GM12878 (cell line): ENCODE measurements at regions not wholly inside any gene's neighbourhood (a gene's known extent, or its start where the extent isn't known, plus 50 kb on each side); places are given as distances from the start of the nearest gene placed in this dataset.

Experiments
- ATAC-seq: fragments of 200-7000 bp; cut with Tn5 transposase; 3 replicates; pipeline ENCODE4 v1.9.1; 2020; ENCODE audit warnings: mild to moderate bottlenecking, moderate library complexity
- BruUV-seq: library from RNA; stranded (reverse); fragments of 400-500 nt; replicated peaks from 2 replicates; lab custom pipeline; 2021; lab: Mats Ljungman, UMichigan
- CTCF ChIA-PET: fragments of 300-600 bp; sonication (Branson Sonifier 250); formaldehyde crosslinking; extraction: SDS; loops from one replicate; lab custom pipeline; 2021; ENCODE audit warnings: inconsistent platforms; lab: Yijun Ruan, JAX
- POLR2A ChIA-PET: fragments of 350-600 bp; formaldehyde crosslinking; extraction: SDS; loops from one replicate; lab custom pipeline; 2021; ENCODE audit warnings: inconsistent platforms; lab: Charles Lee
- RAD21 ChIA-PET: fragments of 300-600 bp; sonication (Branson Sonifier 250); formaldehyde crosslinking; loops from one replicate; lab custom pipeline; 2023; ENCODE audit warnings: antibody characterized with exemption; ENCODE audit not compliant: unreplicated experiment; lab: Charles Lee
- SMC1A ChIA-PET: fragments of 300-600 bp; sonication (Branson Sonifier 250); formaldehyde crosslinking; loops from one replicate; lab custom pipeline; 2023; ENCODE audit not compliant: unreplicated experiment, uncharacterized antibody; lab: Charles Lee
- DNase-seq: peaks from one replicate; pipeline ENCODE4 v3.0.0-alpha.2; 2011; ENCODE audit warnings: low read depth, low spot score
- FAIRE-seq: peaks from 3 replicates; lab custom pipeline; 2011; peaks lifted over from hg19 to GRCh38; lab: Jason Lieb, UNC
- H2AFZ ChIP-seq: 2 replicates; pipeline ENCODE4 v1.6.0; 2011; ENCODE audit warnings: low read depth, low read length, control low read depth; ENCODE audit not compliant: control insufficient read depth
- H3K27ac ChIP-seq: 2 replicates; pipeline ENCODE4 v1.5.1; 2011; ENCODE audit warnings: control low read depth; ENCODE audit not compliant: control insufficient read depth, insufficient read depth
- H3K27me3 ChIP-seq, 2 experiments: replicated peaks in 1 of 2; 2 replicates each; pipeline versions ENCODE4 v1.6.0 to v1.6.1; 2011; ENCODE audit warnings: low read length in 1 of 2; ENCODE audit not compliant: control insufficient read depth in 2 of 2, insufficient read depth in 2 of 2
- H3K36me3 ChIP-seq, 2 experiments: 2 replicates each; pipeline ENCODE4 v1.5.1; 2011; ENCODE audit warnings: low read length in 1 of 2; ENCODE audit not compliant: control insufficient read depth in 2 of 2, insufficient read depth in 2 of 2
- H3K4me1 ChIP-seq: 2 replicates; pipeline ENCODE4 v1.6.1; 2011; ENCODE audit warnings: mild to moderate bottlenecking, low read length, moderate library complexity, mixed read lengths; ENCODE audit not compliant: control insufficient read depth, insufficient read depth
- H3K4me2 ChIP-seq: 2 replicates; pipeline ENCODE4 v1.6.0; 2011; ENCODE audit warnings: control low read depth; ENCODE audit not compliant: control insufficient read depth, insufficient read depth
- H3K4me3 ChIP-seq: fragments of 200-600 bp; sonication (generic); 2 replicates; pipeline ENCODE4 v1.5.1; 2016
- H3K79me2 ChIP-seq: 2 replicates; pipeline ENCODE4 v1.6.0; 2011; ENCODE audit warnings: low read length; ENCODE audit not compliant: control insufficient read depth, insufficient read depth
- H3K9ac ChIP-seq: 2 replicates; pipeline ENCODE4 v1.8.0; 2011; ENCODE audit warnings: low read length, control low read depth, mixed read lengths; ENCODE audit not compliant: control insufficient read depth, insufficient read depth
- H3K9me3 ChIP-seq: replicated peaks from 3 replicates; pipeline ENCODE4 v1.5.1; 2011; ENCODE audit warnings: mild to moderate bottlenecking, low read length; ENCODE audit not compliant: control insufficient read depth, insufficient read depth
- H4K20me1 ChIP-seq: 2 replicates; pipeline ENCODE4 v1.6.0; 2011; ENCODE audit not compliant: control insufficient read depth, insufficient read depth
- BCL11A ChIP-seq: IDR thresholded peaks from 2 replicates; pipeline ENCODE4 v1.6.1; 2011; ENCODE audit warnings: low read depth, low read length
- CREM ChIP-seq: IDR thresholded peaks from 2 replicates; pipeline ENCODE4 v1.6.1; 2014; ENCODE audit warnings: antibody characterized with exemption, low read depth
- GABPA ChIP-seq: IDR thresholded peaks from 2 replicates; pipeline ENCODE4 v1.6.1; 2014; ENCODE audit warnings: antibody characterized with exemption, low read depth, mild to moderate bottlenecking, inconsistent platforms
- JUNB ChIP-seq: IDR thresholded peaks from 2 replicates; pipeline ENCODE4 v1.6.1; 2016; ENCODE audit warnings: antibody characterized with exemption, mild to moderate bottlenecking
- NFYB ChIP-seq: IDR thresholded peaks from 2 replicates; pipeline ENCODE4 v1.6.1; 2011; ENCODE audit warnings: low read depth, mild to moderate bottlenecking, low read length, improper control_type of control experiment, moderate library complexity; ENCODE audit not compliant: insufficient read depth
- SPI1 ChIP-seq: IDR thresholded peaks from 2 replicates; pipeline ENCODE4 v1.6.1; 2011; ENCODE audit warnings: low read depth, mild to moderate bottlenecking, low read length, moderate library complexity, borderline replicate concordance; ENCODE audit not compliant: insufficient read depth
- ZNF217 ChIP-seq: fragments of 450-650 bp; IDR thresholded peaks from 2 replicates; pipeline ENCODE4 v1.6.1; 2017; ENCODE audit warnings: antibody characterized with exemption, mild to moderate bottlenecking
- ZNF384 ChIP-seq: IDR thresholded peaks from 2 replicates; pipeline ENCODE4 v1.6.1; 2012; ENCODE audit warnings: low read depth, mild to moderate bottlenecking, low read length, improper control_type of control experiment, borderline replicate concordance
- ZZZ3 ChIP-seq: IDR thresholded peaks from 2 replicates; pipeline ENCODE4 v1.6.1; 2011; ENCODE audit warnings: low read depth; ENCODE audit not compliant: control insufficient read depth, insufficient read length
- WGBS: methylation state at CpG from one replicate; pipeline ENCODE4 v1.1.6; 2016; ENCODE audit warnings: low lambda C conversion rate; ENCODE audit not compliant: insufficient replicate concordance, insufficient coverage; ENCODE audit errors: missing lambda C conversion rate; 5-methylcytosine and 5-hydroxymethylcytosine counted together
- in situ Hi-C: fragments of 300-500 bp; cut with MboI; formaldehyde crosslinking; loops from 9 replicates; pipeline ENCODE4 v1.14.3; 2018; ENCODE audit warnings: mixed read lengths
- intact Hi-C: fragments of 100-400 bp; cut with micrococcal nuclease; formaldehyde crosslinking; loops from one replicate; pipeline ENCODE4 v1.14.2; 2022; ENCODE audit not compliant: unreplicated experiment
- TF ChIP-seq, protein P1 (sequence below): IDR thresholded peaks from 2 replicates; pipeline ENCODE4 v1.6.1; 2012; ENCODE audit warnings: improper control_type of control experiment, low read depth, low read length; ENCODE audit not compliant: insufficient replicate concordance
- TF ChIP-seq, protein P2 (sequence below): fragments of 450-650 bp; formaldehyde crosslinking; IDR thresholded peaks from 2 replicates; pipeline ENCODE4 v1.5.0; 2022; ENCODE audit warnings: mild to moderate bottlenecking, missing genetic modification characterization
- TF ChIP-seq, protein P3 (sequence below): fragments of 450-650 bp; IDR thresholded peaks from 2 replicates; pipeline ENCODE4 v1.6.1; 2018; ENCODE audit warnings: borderline replicate concordance, mild to moderate bottlenecking; ENCODE audit not compliant: partially characterized antibody

DNA sequence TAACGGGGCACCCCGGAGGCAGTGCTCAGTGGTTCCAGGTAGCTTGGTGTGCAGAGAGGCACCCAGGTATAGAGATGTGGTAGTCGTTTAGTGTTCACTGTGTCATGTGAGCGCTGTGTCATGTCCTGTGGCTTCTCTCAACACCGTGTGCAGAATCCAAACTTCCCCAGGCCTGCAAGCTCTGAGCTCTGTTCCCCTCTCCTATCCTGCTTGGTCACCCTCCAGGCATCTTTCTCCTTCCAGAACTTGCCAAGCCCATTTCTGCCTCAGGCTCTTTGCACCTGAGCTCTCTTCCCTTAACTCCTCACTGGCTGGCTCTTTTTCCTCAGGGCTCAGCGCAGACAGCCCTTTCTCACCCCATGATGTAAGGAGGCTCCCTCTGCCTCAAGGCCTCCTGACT is 64.8 kb downstream of the CARTPT start:
- H3K36me3 ChIP-seq = no peaks in the 10 kb centered on the region
- ChIA-PET CTCF (interaction anchor here (0.8 to 2.4 kb wide), 6 partner anchors 10 to 524 kb away, joined by 3 to 35 read pairs (median 4); no protein-coding TSS in a partner anchor), SMC1A (interaction anchor here (0.6 to 2.1 kb wide), 4 partner anchors 355 to 524 kb away, joined by 3 to 15 read pairs (median 4); no protein-coding TSS in a partner anchor), RAD21 (interaction anchor here (1.9 to 2.7 kb wide), 2 partner anchors 525 to 536 kb away, joined by 4 to 15 read pairs; partner anchors contain the start of genes MRPS27 and PTCD2), POLR2A (no interaction called here)
- H3K27me3 ChIP-seq = no peaks in the 10 kb centered on the region; a peak in 1 of 4 replicates
- FAIRE-seq (no peak), DNase-seq (no peak), ATAC-seq (no peak)
- no peak overlapping the region for H3K27ac ChIP-seq
- no peak overlapping the region for H3K4me3 ChIP-seq
- H2AFZ ChIP-seq = no peak overlapping the region
- H4K20me1 ChIP-seq = no peaks in the 10 kb centered on the region
- H3K9ac ChIP-seq = no peak overlapping the region
- H3K4me1 ChIP-seq = peaks cover 15% of the 10 kb centered on the region
- intact Hi-C loops (loop anchor here (1.0 to 10.0 kb wide), 2 partner anchors 461 to 524 kb away; no protein-coding TSS in a partner anchor), in situ Hi-C loops (loop anchor here (5.0 to 25.0 kb wide), 3 partner anchors 461 to 753 kb away; no protein-coding TSS in a partner anchor)
- no peaks in the 10 kb centered on the region for H3K79me2 ChIP-seq
- no peak overlapping the region for H3K4me2 ChIP-seq
- 75% methylated on average over 6 of the region's 6 CpGs for WGBS
- BruUV-seq = no TSS peak
- no peaks in the 10 kb centered on the region for H3K9me3 ChIP-seq
- TF ChIP-seq CREM (no peak), JUNB (no peak), BCL11A (no peak), SPI1 (no peak), NFYB (no peak), ZZZ3 (no peak), GABPA (no peak), ZNF384 (no peak), ZNF217 (no peak)
- TF ChIP-seq, protein P1, sequence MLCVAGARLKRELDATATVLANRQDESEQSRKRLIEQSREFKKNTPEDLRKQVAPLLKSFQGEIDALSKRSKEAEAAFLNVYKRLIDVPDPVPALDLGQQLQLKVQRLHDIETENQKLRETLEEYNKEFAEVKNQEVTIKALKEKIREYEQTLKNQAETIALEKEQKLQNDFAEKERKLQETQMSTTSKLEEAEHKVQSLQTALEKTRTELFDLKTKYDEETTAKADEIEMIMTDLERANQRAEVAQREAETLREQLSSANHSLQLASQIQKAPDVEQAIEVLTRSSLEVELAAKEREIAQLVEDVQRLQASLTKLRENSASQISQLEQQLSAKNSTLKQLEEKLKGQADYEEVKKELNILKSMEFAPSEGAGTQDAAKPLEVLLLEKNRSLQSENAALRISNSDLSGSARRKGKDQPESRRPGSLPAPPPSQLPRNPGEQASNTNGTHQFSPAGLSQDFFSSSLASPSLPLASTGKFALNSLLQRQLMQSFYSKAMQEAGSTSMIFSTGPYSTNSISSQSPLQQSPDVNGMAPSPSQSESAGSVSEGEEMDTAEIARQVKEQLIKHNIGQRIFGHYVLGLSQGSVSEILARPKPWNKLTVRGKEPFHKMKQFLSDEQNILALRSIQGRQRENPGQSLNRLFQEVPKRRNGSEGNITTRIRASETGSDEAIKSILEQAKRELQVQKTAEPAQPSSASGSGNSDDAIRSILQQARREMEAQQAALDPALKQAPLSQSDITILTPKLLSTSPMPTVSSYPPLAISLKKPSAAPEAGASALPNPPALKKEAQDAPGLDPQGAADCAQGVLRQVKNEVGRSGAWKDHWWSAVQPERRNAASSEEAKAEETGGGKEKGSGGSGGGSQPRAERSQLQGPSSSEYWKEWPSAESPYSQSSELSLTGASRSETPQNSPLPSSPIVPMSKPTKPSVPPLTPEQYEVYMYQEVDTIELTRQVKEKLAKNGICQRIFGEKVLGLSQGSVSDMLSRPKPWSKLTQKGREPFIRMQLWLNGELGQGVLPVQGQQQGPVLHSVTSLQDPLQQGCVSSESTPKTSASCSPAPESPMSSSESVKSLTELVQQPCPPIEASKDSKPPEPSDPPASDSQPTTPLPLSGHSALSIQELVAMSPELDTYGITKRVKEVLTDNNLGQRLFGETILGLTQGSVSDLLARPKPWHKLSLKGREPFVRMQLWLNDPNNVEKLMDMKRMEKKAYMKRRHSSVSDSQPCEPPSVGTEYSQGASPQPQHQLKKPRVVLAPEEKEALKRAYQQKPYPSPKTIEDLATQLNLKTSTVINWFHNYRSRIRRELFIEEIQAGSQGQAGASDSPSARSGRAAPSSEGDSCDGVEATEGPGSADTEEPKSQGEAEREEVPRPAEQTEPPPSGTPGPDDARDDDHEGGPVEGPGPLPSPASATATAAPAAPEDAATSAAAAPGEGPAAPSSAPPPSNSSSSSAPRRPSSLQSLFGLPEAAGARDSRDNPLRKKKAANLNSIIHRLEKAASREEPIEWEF = no peak
- TF ChIP-seq, protein P2, sequence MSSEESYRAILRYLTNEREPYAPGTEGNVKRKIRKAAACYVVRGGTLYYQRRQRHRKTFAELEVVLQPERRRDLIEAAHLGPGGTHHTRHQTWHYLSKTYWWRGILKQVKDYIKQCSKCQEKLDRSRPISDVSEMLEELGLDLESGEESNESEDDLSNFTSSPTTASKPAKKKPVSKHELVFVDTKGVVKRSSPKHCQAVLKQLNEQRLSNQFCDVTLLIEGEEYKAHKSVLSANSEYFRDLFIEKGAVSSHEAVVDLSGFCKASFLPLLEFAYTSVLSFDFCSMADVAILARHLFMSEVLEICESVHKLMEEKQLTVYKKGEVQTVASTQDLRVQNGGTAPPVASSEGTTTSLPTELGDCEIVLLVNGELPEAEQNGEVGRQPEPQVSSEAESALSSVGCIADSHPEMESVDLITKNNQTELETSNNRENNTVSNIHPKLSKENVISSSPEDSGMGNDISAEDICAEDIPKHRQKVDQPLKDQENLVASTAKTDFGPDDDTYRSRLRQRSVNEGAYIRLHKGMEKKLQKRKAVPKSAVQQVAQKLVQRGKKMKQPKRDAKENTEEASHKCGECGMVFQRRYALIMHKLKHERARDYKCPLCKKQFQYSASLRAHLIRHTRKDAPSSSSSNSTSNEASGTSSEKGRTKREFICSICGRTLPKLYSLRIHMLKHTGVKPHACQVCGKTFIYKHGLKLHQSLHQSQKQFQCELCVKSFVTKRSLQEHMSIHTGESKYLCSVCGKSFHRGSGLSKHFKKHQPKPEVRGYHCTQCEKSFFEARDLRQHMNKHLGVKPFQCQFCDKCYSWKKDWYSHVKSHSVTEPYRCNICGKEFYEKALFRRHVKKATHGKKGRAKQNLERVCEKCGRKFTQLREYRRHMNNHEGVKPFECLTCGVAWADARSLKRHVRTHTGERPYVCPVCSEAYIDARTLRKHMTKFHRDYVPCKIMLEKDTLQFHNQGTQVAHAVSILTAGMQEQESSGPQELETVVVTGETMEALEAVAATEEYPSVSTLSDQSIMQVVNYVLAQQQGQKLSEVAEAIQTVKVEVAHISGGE (CRISPR knock-in tag) = no peak
- TF ChIP-seq, protein P3, sequence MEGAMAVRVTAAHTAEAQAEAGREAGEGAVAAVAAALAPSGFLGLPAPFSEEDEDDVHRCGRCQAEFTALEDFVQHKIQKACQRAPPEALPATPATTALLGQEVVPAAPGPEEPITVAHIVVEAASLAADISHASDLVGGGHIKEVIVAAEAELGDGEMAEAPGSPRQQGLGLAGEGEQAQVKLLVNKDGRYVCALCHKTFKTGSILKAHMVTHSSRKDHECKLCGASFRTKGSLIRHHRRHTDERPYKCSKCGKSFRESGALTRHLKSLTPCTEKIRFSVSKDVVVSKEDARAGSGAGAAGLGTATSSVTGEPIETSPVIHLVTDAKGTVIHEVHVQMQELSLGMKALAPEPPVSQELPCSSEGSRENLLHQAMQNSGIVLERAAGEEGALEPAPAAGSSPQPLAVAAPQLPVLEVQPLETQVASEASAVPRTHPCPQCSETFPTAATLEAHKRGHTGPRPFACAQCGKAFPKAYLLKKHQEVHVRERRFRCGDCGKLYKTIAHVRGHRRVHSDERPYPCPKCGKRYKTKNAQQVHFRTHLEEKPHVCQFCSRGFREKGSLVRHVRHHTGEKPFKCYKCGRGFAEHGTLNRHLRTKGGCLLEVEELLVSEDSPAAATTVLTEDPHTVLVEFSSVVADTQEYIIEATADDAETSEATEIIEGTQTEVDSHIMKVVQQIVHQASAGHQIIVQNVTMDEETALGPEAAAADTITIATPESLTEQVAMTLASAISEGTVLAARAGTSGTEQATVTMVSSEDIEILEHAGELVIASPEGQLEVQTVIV = no peak
